ENCODE measurements at regions not wholly inside any gene's neighbourhood (a gene's known extent, or its start where the extent isn't known, plus 50 kb on each side); places are given as distances from the start of the nearest gene placed in this dataset.

DNA sequence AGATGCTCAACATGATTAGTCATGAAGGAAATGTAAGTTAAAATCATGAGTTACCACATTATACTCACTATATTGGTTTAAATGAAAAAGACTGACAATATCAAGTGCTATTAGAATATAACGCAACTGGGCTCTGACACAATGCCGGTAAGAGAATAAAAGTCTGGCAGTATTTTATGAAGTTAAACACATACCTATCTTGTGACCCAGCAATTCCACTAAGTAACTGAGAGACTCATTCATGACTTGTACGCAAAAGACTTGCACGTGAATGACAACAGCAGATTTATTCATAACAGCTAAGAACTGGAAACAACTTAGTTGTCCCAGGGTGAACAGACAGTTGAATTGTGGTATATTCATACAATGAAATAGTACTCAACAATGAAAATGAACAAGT, 342.1 kb downstream of the SLC4A3 start:
- Mint-ChIP-seq H3K36me3 (ENCODE audit: low read depth) (no peaks in the 10 kb centered on the region), H3K27ac (no peak overlapping the region), H3K4me1 (ENCODE audit: low read depth) (no peaks in the 10 kb centered on the region), H3K4me3 (no peak overlapping the region), H3K27me3 (ENCODE audit: low read depth) (no peaks in the 10 kb centered on the region), H3K9me3 (no peaks in the 10 kb centered on the region)

DNA sequence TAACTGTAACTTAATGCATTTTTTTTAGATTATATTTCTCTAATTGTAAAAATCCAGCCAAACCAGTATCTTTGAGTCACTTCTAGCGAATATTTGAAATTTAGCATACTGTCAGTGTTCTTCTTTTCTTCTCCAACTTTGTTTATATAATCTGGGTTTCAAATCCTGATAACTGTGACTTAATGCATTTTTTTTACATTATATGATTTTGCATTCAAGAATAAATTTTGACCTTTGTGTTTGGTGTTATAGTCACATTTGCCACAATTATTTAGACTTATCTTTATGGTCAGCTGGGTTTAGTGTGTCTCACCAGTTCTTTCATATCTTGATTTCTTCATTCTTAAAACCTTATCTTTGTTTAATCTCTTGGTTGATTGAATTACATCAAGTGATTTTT, 345.7 kb downstream of the SLC4A3 start:
- Mint-ChIP-seq H3K27me3 (ENCODE audit: low read depth) (no peaks in the 10 kb centered on the region), H3K4me1 (ENCODE audit: low read depth) (no peaks in the 10 kb centered on the region), H3K9me3 (no peaks in the 10 kb centered on the region), H3K27ac (no peak overlapping the region), H3K4me3 (no peak overlapping the region), H3K36me3 (ENCODE audit: low read depth) (no peaks in the 10 kb centered on the region)

DNA sequence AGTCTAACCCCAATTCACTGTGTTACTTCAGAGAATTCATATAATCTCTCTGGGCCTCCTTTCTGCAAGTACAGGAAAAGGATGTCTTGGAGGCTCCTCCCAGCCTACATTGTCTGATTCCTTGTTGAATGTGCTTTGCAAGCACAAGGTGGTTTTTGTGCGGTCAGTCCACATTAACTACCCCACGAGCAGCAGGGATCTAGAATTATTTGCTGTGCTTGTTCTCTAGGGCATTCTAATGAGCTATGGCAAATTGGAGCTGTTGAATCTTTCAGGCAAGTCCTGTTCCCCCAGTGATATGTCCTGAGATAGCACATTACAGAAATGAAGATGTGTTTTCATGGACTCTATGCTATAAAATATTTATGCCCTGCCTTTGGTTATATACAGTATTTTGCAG, 349.4 kb downstream of the SLC4A3 start:
- no peaks in the 10 kb centered on the region for H3K4me1 Mint-ChIP-seq (ENCODE audit: low read depth)
- H3K27me3 Mint-ChIP-seq (ENCODE audit: low read depth): no peaks in the 10 kb centered on the region
- H3K36me3 Mint-ChIP-seq (ENCODE audit: low read depth): no peaks in the 10 kb centered on the region
- H3K4me3 Mint-ChIP-seq: no peak overlapping the region
- H3K9me3 Mint-ChIP-seq: no peaks in the 10 kb centered on the region
- no peak overlapping the region for H3K27ac Mint-ChIP-seq

DNA sequence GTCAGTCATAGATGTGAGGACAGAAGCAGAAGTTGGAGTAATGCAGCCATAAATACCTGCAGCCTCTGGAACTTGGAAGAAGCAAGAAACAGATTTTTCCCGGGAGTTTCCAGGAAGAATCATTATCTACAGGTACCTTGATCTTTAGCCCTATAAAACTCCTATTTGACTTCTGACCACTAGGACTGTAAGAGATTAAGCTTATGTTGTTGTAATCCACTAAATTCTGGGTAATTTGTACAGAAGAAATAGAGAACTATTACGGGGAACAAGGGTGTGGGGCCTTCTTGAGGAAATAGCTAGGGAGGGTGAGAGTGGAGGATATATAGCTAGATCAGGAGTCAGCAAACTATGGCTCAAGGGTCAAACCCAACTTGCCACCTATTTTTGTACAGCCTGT, 353.2 kb downstream of the SLC4A3 start:
- Mint-ChIP-seq H3K4me1 (ENCODE audit: low read depth) (no peaks in the 10 kb centered on the region), H3K27ac (no peak overlapping the region), H3K4me3 (no peak overlapping the region), H3K36me3 (ENCODE audit: low read depth) (no peaks in the 10 kb centered on the region), H3K27me3 (ENCODE audit: low read depth) (no peaks in the 10 kb centered on the region), H3K9me3 (no peaks in the 10 kb centered on the region)

DNA sequence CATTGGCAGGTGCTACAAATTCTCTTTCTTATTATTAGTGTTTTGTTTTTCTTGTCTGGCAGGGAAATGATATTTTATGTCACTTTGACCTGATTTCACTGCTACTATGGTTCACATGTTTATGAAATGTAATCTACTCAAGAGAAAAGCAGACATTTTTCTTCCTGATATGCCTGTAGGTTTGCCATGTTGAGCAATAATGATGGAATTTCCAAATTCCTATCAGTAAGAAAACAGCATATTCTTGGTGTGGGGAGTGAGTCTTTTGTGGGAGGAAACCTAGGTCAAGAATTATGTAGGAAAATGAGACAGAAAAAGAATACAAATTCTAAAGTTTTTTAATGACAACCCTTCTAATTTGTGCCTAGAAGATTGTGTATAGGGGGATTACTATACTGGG, 356.4 kb downstream of the SLC4A3 start:
- Mint-ChIP-seq H3K4me3 (no peak overlapping the region), H3K36me3 (ENCODE audit: low read depth) (no peaks in the 10 kb centered on the region), H3K27me3 (ENCODE audit: low read depth) (no peaks in the 10 kb centered on the region), H3K9me3 (no peaks in the 10 kb centered on the region), H3K4me1 (ENCODE audit: low read depth) (no peaks in the 10 kb centered on the region), H3K27ac (no peak overlapping the region)

DNA sequence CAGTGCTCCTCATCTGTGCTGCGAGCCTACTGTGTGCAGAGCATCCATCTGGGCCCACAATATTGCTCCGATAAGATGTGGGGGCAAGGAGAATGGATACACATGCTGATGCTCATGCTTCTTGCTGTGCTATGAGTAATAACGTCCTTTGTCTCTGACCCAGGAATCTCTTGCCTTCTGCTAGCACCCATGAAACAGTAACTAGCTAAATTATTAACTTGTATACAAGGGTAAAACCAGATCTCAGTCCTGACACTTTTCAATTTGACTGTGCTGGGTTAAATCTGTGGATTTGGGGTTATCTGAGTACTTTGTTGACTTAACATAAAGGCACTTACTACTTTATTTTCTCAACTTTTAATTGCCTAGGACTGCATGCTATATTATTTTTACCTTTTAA, 357.6 kb downstream of the SLC4A3 start:
- Mint-ChIP-seq H3K27me3 (ENCODE audit: low read depth) (no peaks in the 10 kb centered on the region), H3K4me1 (ENCODE audit: low read depth) (no peaks in the 10 kb centered on the region), H3K36me3 (ENCODE audit: low read depth) (no peaks in the 10 kb centered on the region), H3K27ac (no peak overlapping the region), H3K4me3 (no peak overlapping the region), H3K9me3 (no peaks in the 10 kb centered on the region)

DNA sequence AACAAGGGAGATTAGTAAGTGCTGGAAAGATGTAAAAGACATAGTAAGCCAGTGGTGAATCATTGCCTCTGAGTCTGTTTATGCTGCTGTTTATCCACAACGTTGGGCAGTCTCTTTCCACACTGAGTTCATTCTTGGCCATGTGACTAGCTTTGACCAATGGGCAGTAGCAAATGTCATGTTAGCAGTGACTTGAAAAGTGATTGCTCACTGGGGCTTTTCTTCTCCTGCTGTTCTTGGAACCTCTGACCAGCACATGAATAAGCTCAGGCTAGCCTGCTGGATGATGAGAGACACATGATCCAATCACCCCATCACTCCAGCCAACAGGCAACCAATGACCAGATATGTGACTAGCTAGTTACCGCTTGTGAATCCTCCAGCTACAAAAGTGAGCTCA, 360.4 kb downstream of the SLC4A3 start:
- Mint-ChIP-seq H3K4me3 (no peak overlapping the region), H3K36me3 (ENCODE audit: low read depth) (no peaks in the 10 kb centered on the region), H3K4me1 (ENCODE audit: low read depth) (no peaks in the 10 kb centered on the region), H3K9me3 (no peaks in the 10 kb centered on the region), H3K27ac (no peak overlapping the region), H3K27me3 (ENCODE audit: low read depth) (no peaks in the 10 kb centered on the region)

DNA sequence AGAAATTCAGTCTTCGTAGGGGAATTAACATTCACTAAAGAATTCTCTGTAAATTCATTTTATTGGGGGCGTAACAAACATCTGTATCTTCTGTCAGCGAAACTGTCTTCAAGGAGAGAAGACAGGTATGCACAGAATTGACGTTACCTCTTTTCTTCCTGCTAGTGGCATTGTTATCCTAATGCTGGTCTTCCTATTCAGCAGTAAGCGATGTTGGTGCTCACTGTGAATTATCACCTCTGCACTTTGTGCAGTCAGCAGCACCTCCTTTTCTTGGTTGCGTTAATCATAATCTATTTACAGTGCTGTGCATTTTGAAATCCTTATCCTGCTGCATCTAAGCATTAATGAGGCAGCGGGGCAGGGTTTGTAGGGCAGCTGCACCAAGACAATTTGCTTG, 362.3 kb downstream of the SLC4A3 start:
- H3K4me1 Mint-ChIP-seq (ENCODE audit: low read depth): no peaks in the 10 kb centered on the region
- H3K4me3 Mint-ChIP-seq: no peak overlapping the region
- no peaks in the 10 kb centered on the region for H3K9me3 Mint-ChIP-seq
- no peaks in the 10 kb centered on the region for H3K36me3 Mint-ChIP-seq (ENCODE audit: low read depth)
- no peak overlapping the region for H3K27ac Mint-ChIP-seq
- no peaks in the 10 kb centered on the region for H3K27me3 Mint-ChIP-seq (ENCODE audit: low read depth)

DNA sequence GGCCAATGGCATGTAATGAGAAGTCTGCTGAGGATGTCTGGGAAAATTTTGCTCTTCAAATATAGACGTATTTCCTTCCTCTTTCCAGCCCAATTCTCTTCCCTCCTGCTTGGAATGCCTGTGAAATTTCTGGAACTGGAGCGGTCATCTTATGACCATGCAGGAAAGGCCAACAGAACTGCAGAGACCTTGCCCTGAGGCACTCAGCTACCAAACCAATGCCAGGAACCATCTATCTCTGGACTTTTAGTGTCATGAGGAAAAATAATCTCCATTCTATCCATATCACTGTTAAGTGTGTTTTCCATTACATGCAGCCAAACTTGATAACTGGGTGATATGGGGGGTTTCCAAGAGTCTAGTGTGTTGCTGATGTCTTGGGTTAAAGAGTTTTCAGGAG, 363.7 kb downstream of the SLC4A3 start:
- Mint-ChIP-seq H3K27ac (no peak overlapping the region), H3K4me3 (no peak overlapping the region), H3K4me1 (ENCODE audit: low read depth) (no peaks in the 10 kb centered on the region), H3K9me3 (no peaks in the 10 kb centered on the region), H3K36me3 (ENCODE audit: low read depth) (no peaks in the 10 kb centered on the region), H3K27me3 (ENCODE audit: low read depth) (no peaks in the 10 kb centered on the region)

DNA sequence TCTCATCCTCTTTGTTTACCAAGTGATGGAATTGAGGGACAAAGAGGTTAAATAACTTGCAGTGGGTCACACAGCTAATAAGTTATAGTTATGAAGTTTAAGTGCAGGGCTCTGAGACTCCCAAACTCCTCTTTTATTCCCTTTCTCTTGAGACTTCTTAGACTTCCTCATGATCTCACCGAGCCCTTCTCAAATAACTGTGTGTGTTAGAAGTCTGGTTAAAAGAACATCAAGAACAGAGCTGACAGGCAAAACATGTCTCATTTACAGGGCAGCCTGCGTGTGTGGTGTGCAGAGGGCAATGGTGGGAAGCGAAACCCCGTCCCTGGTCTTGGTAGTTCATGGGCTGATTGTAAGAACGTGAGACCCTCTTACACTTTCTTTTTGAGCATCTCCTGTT, 368.0 kb downstream of the SLC4A3 start:
- no peaks in the 10 kb centered on the region for H3K9me3 Mint-ChIP-seq
- H3K27ac Mint-ChIP-seq: no peak overlapping the region

DNA sequence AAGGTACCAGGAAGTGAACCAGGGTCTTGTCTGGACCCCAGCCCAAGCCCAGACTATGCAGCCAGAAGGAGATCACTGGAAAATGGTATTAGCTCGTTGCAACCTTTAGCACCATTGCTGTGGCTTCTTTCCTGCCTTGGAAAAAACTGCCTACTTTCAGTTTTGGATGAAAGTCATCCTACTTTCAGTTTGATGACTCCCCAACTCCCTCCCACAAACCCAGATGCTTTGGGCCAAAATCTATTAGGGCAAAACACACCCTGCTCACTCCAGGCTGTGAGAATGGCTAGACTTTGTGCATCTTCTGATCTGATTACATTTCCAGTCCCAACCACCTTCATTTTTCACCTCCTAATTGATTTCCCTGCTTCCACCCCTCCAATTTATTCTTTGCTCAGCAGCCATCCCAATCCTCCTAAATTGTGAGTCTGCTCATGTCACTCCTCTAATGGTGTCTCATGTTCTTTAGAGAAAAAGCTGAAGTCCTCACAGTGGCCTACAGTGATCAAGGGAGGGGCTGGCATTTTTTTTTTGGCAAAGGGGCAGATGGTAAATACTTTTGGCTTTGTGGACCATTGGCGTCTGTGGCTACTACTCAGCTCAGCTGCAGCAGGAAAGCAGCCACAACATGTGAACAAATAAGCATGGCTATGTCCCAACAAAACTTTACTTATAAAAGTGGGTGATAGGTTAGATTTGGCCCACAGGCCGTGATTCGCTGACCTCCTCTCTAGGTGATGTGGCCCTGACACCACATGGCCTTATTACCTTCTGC, 368.7 kb downstream of the SLC4A3 start:
- Mint-ChIP-seq H3K9me3 (no peaks in the 10 kb centered on the region), H3K27ac (no peak overlapping the region), H3K27me3 (ENCODE audit: low read depth) (no peaks in the 10 kb centered on the region), H3K36me3 (ENCODE audit: low read depth) (no peaks in the 10 kb centered on the region), H3K4me3 (no peak overlapping the region), H3K4me1 (ENCODE audit: low read depth) (no peaks in the 10 kb centered on the region)

More for the DNA sequence above, 368.0 kb downstream of the SLC4A3 start:
- no peaks in the 10 kb centered on the region for H3K27me3 Mint-ChIP-seq (ENCODE audit: low read depth)
- H3K4me3 Mint-ChIP-seq: no peak overlapping the region
- no peaks in the 10 kb centered on the region for H3K36me3 Mint-ChIP-seq (ENCODE audit: low read depth)
- no peaks in the 10 kb centered on the region for H3K4me1 Mint-ChIP-seq (ENCODE audit: low read depth)

DNA sequence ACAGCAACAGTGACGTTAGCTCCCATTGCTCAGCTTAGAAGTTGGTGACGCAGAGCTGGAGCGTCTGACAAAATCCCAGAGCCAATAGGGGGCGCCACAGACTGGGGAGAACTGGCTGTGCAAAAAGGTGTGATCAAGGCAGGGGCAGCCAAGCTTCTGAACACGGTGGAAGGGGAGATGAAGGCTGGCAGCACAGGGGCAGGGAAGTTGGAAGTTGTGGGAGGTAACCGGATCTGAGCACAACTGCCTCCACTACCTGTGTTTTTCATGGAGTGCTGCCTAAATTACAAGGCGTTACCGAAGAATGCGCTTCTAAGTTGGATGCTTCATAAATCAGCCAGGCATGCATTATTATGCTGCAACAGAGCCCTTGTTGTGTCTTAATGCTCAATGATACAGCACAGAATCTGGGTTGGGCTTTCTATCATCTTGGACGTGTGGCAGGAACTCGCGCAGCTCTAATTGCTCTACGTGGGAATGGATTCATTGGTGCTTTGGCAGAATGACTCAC, 370.0 kb downstream of the SLC4A3 start:
- no peaks in the 10 kb centered on the region for H3K27me3 Mint-ChIP-seq (ENCODE audit: low read depth)
- no peak overlapping the region for H3K27ac Mint-ChIP-seq
- no peak overlapping the region for H3K4me3 Mint-ChIP-seq
- H3K36me3 Mint-ChIP-seq (ENCODE audit: low read depth): no peaks in the 10 kb centered on the region
- no peaks in the 10 kb centered on the region for H3K9me3 Mint-ChIP-seq
- no peaks in the 10 kb centered on the region for H3K4me1 Mint-ChIP-seq (ENCODE audit: low read depth)

DNA sequence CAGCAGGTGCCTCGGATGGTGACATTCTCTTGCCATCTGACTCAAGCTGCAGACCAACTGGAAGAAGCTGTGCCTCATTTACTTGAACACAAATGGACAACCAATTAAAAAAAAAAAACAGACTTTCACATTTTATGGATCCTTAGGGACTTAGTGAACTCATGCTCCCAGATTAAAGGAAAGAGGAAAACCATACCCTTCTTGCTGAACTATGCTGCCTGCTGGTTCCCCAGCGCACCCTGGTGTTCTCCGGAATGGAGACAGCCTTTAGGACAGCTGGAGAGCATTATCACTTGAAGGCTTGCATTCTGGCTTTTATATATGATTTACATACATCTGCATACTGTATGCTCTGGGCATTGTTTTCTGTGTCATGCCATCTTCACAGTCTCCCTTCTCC, 370.7 kb downstream of the SLC4A3 start:
- H3K27me3 Mint-ChIP-seq (ENCODE audit: low read depth): no peaks in the 10 kb centered on the region
- H3K27ac Mint-ChIP-seq: no peak overlapping the region
- no peak overlapping the region for H3K4me3 Mint-ChIP-seq
- no peaks in the 10 kb centered on the region for H3K4me1 Mint-ChIP-seq (ENCODE audit: low read depth)
- no peaks in the 10 kb centered on the region for H3K9me3 Mint-ChIP-seq
- H3K36me3 Mint-ChIP-seq (ENCODE audit: low read depth): no peaks in the 10 kb centered on the region

DNA sequence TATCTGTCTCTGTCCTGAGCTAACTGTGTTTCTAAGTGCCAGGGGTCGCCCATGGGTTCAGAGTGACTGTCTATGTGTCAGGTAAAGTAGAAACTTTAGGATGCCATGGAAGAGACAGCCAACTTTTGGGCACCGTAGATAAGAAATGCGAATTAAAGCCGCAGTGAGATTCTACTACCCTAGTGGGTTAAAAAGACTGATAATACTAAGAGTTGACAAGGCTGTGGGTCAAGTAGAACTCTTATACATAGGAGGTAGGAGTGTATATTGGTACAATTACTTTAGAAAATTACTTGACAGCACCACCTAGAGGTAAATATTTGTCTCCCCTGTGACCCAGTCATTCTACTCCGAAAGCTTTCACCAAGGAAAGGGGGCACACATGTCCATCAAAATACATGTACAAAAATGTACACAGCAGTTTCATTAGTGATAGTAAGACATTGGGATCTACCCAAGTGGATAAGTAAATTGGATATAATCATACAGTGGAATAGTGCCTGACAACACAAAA, 371.3 kb downstream of the SLC4A3 start:
- Mint-ChIP-seq H3K4me3 (no peak overlapping the region), H3K27me3 (ENCODE audit: low read depth) (no peaks in the 10 kb centered on the region), H3K9me3 (no peaks in the 10 kb centered on the region), H3K27ac (no peak overlapping the region), H3K36me3 (ENCODE audit: low read depth) (no peaks in the 10 kb centered on the region), H3K4me1 (ENCODE audit: low read depth) (no peaks in the 10 kb centered on the region)

DNA sequence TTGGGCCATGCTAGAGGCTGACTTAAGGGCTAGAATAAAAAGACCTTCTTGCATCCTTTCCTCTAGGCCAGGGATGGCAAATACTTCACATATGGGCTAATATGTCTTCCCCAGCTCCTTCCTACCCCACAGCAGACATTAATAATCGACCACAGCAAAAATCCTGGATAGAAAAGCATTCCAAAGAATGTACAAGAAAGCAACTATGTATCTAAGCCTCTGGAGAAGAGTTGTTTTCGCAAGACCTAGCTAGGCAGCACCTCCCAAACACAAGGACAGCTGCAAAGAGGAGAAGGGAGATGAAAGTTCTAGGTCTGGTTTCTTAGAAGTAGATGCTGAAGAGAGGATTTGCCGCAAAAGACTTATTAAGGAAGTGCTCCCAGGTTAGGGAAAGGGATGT, 372.6 kb downstream of the SLC4A3 start:
- Mint-ChIP-seq H3K27ac (no peak overlapping the region), H3K4me1 (ENCODE audit: low read depth) (no peaks in the 10 kb centered on the region), H3K4me3 (no peak overlapping the region), H3K27me3 (ENCODE audit: low read depth) (no peaks in the 10 kb centered on the region), H3K36me3 (ENCODE audit: low read depth) (no peaks in the 10 kb centered on the region), H3K9me3 (no peaks in the 10 kb centered on the region)

Data from T-helper 1 cell treated with Interleukin-12 subunit alpha and Interleukin-12 subunit beta and Interleukin-4 antibody, amounts not matched to agents 30 μg/mL and 1 μg/mL, for 36 hours (primary cell).